B cell (primary cell): ENCODE measurements at regions not wholly inside any gene's neighbourhood (a gene's known extent, or its start where the extent isn't known, plus 50 kb on each side); places are given as distances from the start of the nearest gene placed in this dataset.

Experiments
- ATAC-seq: fragments of 200-7000 bp; cut with Tn5 transposase; one replicate; pipeline ENCODE4 v1.10.0; 2021; ENCODE audit warnings: low read depth, mild to moderate bottlenecking, moderate number of reproducible peaks, moderate library complexity
- CTCF ChIA-PET: fragments of 350-600 bp; sonication (Branson Sonifier 250); formaldehyde crosslinking; loops from one replicate; lab custom pipeline; 2021; ENCODE audit warnings: antibody characterized with exemption, inconsistent platforms; lab: Charles Lee
- POLR2A ChIA-PET: fragments of 350-600 bp; sonication (Branson Sonifier 250); formaldehyde crosslinking; loops from one replicate; lab custom pipeline; 2021; ENCODE audit warnings: antibody characterized with exemption; lab: Charles Lee
- DNase-seq: peaks from one replicate; pipeline ENCODE4 v3.0.0; 2013
- H2AFZ ChIP-seq: 2 replicates; pipeline ENCODE4 v1.6.1; 2012; ENCODE audit warnings: mild to moderate bottlenecking, low read depth, low read length; ENCODE audit not compliant: insufficient read depth, poor library complexity, severe bottlenecking
- H3K27ac ChIP-seq, 2 donors: 1 replicate in 1 of 2; 2 replicates in 1 of 2; pipeline ENCODE4 v1.5.1; 2012 to 2013; ENCODE audit warnings: low read length in 2 of 2, mild to moderate bottlenecking in 2 of 2, moderate library complexity in 1 of 2
- H3K27me3 ChIP-seq, 4 experiments: fragments of 200-600 bp in 1 of 4; sonication (generic) in 1 of 4; replicated peaks in 1 of 4; 1 replicate in 2 of 4; 2 replicates in 2 of 4; pipeline versions ENCODE4 v1.6.1 to v1.7.0; 2013 to 2016; ENCODE audit warnings: low read length in 3 of 4, mild to moderate bottlenecking in 2 of 4, mixed read lengths in 1 of 4, moderate library complexity in 1 of 4; ENCODE audit not compliant: insufficient read depth in 4 of 4, control insufficient read depth in 3 of 4; ENCODE audit errors: control extremely low read depth in 1 of 4
- H3K36me3 ChIP-seq, 2 experiments: replicated peaks in 1 of 2; 1 replicate in 1 of 2; 2 replicates in 1 of 2; pipeline versions ENCODE4 v1.6.1 to v1.7.1; 2013; ENCODE audit warnings: low read length in 1 of 2; ENCODE audit not compliant: insufficient read depth in 2 of 2, control insufficient read depth in 1 of 2; ENCODE audit errors: control extremely low read depth in 1 of 2, extremely low read depth in 1 of 2
- H3K4me1 ChIP-seq, 2 donors: fragments of 200-600 bp in 1 of 2; sonication (generic) in 1 of 2; 1 replicate in 1 of 2; 2 replicates in 1 of 2; pipeline versions ENCODE4 v1.5.1 to v1.6.1; 2013 to 2017; ENCODE audit warnings: low read length in 2 of 2; ENCODE audit not compliant: control insufficient read depth in 2 of 2, insufficient read depth in 2 of 2
- H3K4me2 ChIP-seq: replicated peaks from 2 replicates; pipeline ENCODE3; 2012; ENCODE audit warnings: mild to moderate bottlenecking, low read depth, low read length; ENCODE audit not compliant: poor library complexity, severe bottlenecking
- H3K4me3 ChIP-seq, 5 experiments: fragments of 200-600 bp in 1 of 5; sonication (generic) in 1 of 5; 1 replicate in 3 of 5; 2 replicates in 2 of 5; pipeline versions ENCODE4 v1.5.1 to v1.7.0; 2011 to 2016; ENCODE audit warnings: low read length in 4 of 5, mild to moderate bottlenecking in 4 of 5, low read depth in 2 of 5, control low read depth in 1 of 5, moderate library complexity in 1 of 5; ENCODE audit not compliant: insufficient read depth in 1 of 5; ENCODE audit errors: control extremely low read depth in 1 of 5, extremely low read depth in 1 of 5
- H3K79me2 ChIP-seq: fragments of 200-600 bp; sonication (generic); one replicate; pipeline ENCODE4 v1.6.0; 2016; ENCODE audit warnings: low read length; ENCODE audit not compliant: control insufficient read depth, insufficient read depth
- H3K9ac ChIP-seq: fragments of 200-600 bp; sonication (generic); 2 replicates; pipeline ENCODE4 v1.6.1; 2017; ENCODE audit warnings: mild to moderate bottlenecking, low read length, moderate library complexity
- H3K9me3 ChIP-seq, 3 donors: one replicate each; pipeline versions ENCODE4 v1.6.1 to v1.7.1; 2013; ENCODE audit warnings: low read length in 2 of 3; ENCODE audit not compliant: control insufficient read depth in 2 of 3, insufficient read depth in 1 of 3; ENCODE audit errors: control extremely low read depth in 1 of 3
- H4K20me1 ChIP-seq: 2 replicates; pipeline ENCODE4 v1.6.0; 2012; ENCODE audit warnings: mild to moderate bottlenecking, low read length; ENCODE audit not compliant: insufficient read depth, control insufficient read depth, poor library complexity, severe bottlenecking
- H3K27ac Mint-ChIP-seq: one replicate; pipeline ENCODE4 v1.8.0; 2021; ENCODE audit warnings: mixed read lengths
- H3K27me3 Mint-ChIP-seq: one replicate; pipeline ENCODE4 v1.8.0; 2021; ENCODE audit warnings: mixed read lengths
- H3K4me1 Mint-ChIP-seq: one replicate; pipeline ENCODE4 v1.8.0; 2021; ENCODE audit warnings: mixed read lengths
- H3K4me3 Mint-ChIP-seq: one replicate; pipeline ENCODE4 v1.8.0; 2021; ENCODE audit warnings: mixed read lengths
- H3K9me3 Mint-ChIP-seq: one replicate; pipeline ENCODE4 v1.8.0; 2022; ENCODE audit warnings: mixed read lengths; ENCODE audit not compliant: insufficient read depth
- CTCF ChIP-seq: fragments of 200-600 bp; IDR thresholded peaks from one replicate; pipeline ENCODE4 v1.8.0; 2022; ENCODE audit warnings: antibody characterized with exemption, mild to moderate bottlenecking
- EZH2 ChIP-seq: IDR thresholded peaks from 2 replicates; pipeline ENCODE4 v1.6.1; 2012; ENCODE audit warnings: borderline replicate concordance, low read depth, mild to moderate bottlenecking, moderate library complexity, low read length; ENCODE audit not compliant: insufficient read depth, poor library complexity, severe bottlenecking
- WGBS: methylation state at CpG from one replicate; pipeline ENCODE4 v1.1.5; 2013; ENCODE audit warnings: missing lambda C conversion rate; ENCODE audit not compliant: insufficient coverage; 5-methylcytosine and 5-hydroxymethylcytosine counted together
- intact Hi-C: fragments of 100-400 bp; cut with micrococcal nuclease; formaldehyde crosslinking; loops from one replicate; pipeline ENCODE4 v1.10.0; 2022

- no peak overlapping the region for H3K4me3 Mint-ChIP-seq
- Histone ChIP-seq H2AFZ (no peak overlapping the region), H3K27me3 (no peaks in the 10 kb centered on the region), H3K36me3 (no peaks in the 10 kb centered on the region), H3K79me2 (no peaks in the 10 kb centered on the region), H3K9me3 (no peaks in the 10 kb centered on the region), H4K20me1 (no peaks in the 10 kb centered on the region), H3K4me1 (no peaks in the 10 kb centered on the region), H3K27ac (no peak overlapping the region), H3K9ac (no peak overlapping the region), H3K4me3 (no peak overlapping the region), H3K4me2 (no peak overlapping the region)
- ATAC-seq (no peak), DNase-seq (no peak)
- intact Hi-C loops: no loop called here
- no peak for TF ChIP-seq EZH2
- TF ChIP-seq CTCF: no peak
- no peaks in the 10 kb centered on the region for H3K9me3 Mint-ChIP-seq
- H3K4me1 Mint-ChIP-seq: no peaks in the 10 kb centered on the region
- CTCF ChIA-PET: no interaction called here
- H3K27ac Mint-ChIP-seq: no peak overlapping the region
- POLR2A ChIA-PET: no interaction called here
- WGBS: 93% methylated on average over 1 of the region's 4 CpGs
- no peaks in the 10 kb centered on the region for H3K27me3 Mint-ChIP-seq
These were observed 88.7 kb upstream of the CDH6 start for GRCh38 chr5:31104775-31105174.

- Histone ChIP-seq H2AFZ (no peak overlapping the region), H3K27ac (no peak overlapping the region), H3K27me3 (no peaks in the 10 kb centered on the region), H3K36me3 (no peaks in the 10 kb centered on the region), H3K9me3 (no peaks in the 10 kb centered on the region), H3K79me2 (no peaks in the 10 kb centered on the region), H3K4me1 (no peaks in the 10 kb centered on the region), H3K9ac (no peak overlapping the region), H3K4me2 (no peak overlapping the region), H4K20me1 (no peaks in the 10 kb centered on the region), H3K4me3 (no peak overlapping the region)
- no peaks in the 10 kb centered on the region for H3K9me3 Mint-ChIP-seq
- H3K4me1 Mint-ChIP-seq: no peaks in the 10 kb centered on the region
- TF ChIP-seq CTCF (no peak), EZH2 (no peak)
- ATAC-seq (no peak), DNase-seq (no peak)
- ChIA-PET POLR2A (no interaction called here), CTCF (no interaction called here)
- H3K4me3 Mint-ChIP-seq: no peak overlapping the region
- intact Hi-C loops: no loop called here
- no peaks in the 10 kb centered on the region for H3K27me3 Mint-ChIP-seq
- no peak overlapping the region for H3K27ac Mint-ChIP-seq
- 84% methylated on average over 5 of the region's 5 CpGs for WGBS
These were observed 92.6 kb upstream of the CDH6 start for GRCh38 chr5:31100781-31101310.
